ENCODE measurements at regions not wholly inside any gene's neighbourhood (a gene's known extent, or its start where the extent isn't known, plus 50 kb on each side); places are given as distances from the start of the nearest gene placed in this dataset.
"Not testable (repeated sequence)": the region's sequence is repeated elsewhere in the genome, so short reads cannot be mapped to it uniquely, and the experiment has no call there.

DNA sequence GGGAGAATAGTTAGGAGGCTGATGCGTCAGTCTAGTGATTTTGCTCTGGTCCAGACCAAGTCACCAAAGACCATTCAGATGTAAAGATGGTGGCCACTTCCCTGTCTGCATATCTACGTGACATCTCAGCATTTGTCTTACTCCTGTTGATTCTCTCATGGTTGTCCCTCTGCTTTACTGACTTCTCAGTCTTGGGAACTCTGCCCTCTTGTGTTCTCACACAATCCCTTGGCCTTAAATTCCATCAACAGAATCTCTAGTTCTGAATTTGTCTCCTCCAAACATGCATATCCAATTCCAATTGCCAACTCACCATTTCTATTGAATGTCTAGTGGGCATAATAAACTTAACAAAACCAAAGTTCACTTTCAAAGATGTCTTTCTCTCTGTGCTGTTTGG lies 147.8 kb downstream of the SLC24A2 start:
- no peaks in the 10 kb centered on the region for H3K4me1 Mint-ChIP-seq (ENCODE audit: low read depth)
- no peaks in the 10 kb centered on the region for H3K36me3 Mint-ChIP-seq (ENCODE audit: low read depth)
- no peak overlapping the region for H3K4me3 Mint-ChIP-seq
- peaks cover 7% of the 10 kb centered on the region for H3K27me3 Mint-ChIP-seq (ENCODE audit: low read depth)
- H3K9me3 Mint-ChIP-seq: no peaks in the 10 kb centered on the region
- no peak overlapping the region for H3K27ac Mint-ChIP-seq

- Mint-ChIP-seq H3K27ac (no peak overlapping the region), H3K4me1 (ENCODE audit: low read depth) (no peaks in the 10 kb centered on the region), H3K36me3 (ENCODE audit: low read depth) (no peaks in the 10 kb centered on the region), H3K9me3 (no peaks in the 10 kb centered on the region), H3K4me3 (no peak overlapping the region), H3K27me3 (ENCODE audit: low read depth) (peaks cover 9% of the 10 kb centered on the region)
Measured at GRCh38 chr9:19640014-19640413, 148.8 kb downstream of the SLC24A2 start.

DNA sequence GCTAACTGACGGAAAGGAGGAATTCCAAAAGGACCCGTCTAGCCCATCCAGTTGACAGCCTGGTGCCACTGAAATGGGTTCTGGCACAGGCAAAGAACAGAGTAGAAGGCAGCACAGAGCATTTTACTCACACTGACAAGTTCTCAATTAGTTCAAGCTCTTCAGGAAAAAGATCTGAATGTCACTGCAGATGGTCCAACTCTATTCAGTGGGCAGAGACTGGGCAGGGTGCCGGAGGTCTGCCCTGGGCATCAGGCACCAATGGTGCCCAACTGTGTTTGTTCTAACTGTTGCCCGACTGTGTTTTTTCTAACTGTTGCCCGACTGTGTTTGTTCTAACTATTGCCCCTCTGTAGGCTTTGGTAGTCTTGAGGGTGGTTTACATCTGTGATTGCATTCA lies 151.8 kb downstream of the SLC24A2 start:
- peaks cover 9% of the 10 kb centered on the region for H3K27me3 Mint-ChIP-seq (ENCODE audit: low read depth)
- H3K9me3 Mint-ChIP-seq: no peaks in the 10 kb centered on the region
- no peak overlapping the region for H3K27ac Mint-ChIP-seq
- H3K36me3 Mint-ChIP-seq (ENCODE audit: low read depth): no peaks in the 10 kb centered on the region
- no peaks in the 10 kb centered on the region for H3K4me1 Mint-ChIP-seq (ENCODE audit: low read depth)
- H3K4me3 Mint-ChIP-seq: no peak overlapping the region

GRCh38 chr9:19634881-19635280 lies 154.0 kb downstream of the SLC24A2 start:
- Mint-ChIP-seq H3K27ac (no peak overlapping the region), H3K4me1 (ENCODE audit: low read depth) (no peaks in the 10 kb centered on the region), H3K36me3 (ENCODE audit: low read depth) (no peaks in the 10 kb centered on the region), H3K27me3 (ENCODE audit: low read depth) (peaks cover 9% of the 10 kb centered on the region), H3K9me3 (no peaks in the 10 kb centered on the region), H3K4me3 (no peak overlapping the region)

DNA sequence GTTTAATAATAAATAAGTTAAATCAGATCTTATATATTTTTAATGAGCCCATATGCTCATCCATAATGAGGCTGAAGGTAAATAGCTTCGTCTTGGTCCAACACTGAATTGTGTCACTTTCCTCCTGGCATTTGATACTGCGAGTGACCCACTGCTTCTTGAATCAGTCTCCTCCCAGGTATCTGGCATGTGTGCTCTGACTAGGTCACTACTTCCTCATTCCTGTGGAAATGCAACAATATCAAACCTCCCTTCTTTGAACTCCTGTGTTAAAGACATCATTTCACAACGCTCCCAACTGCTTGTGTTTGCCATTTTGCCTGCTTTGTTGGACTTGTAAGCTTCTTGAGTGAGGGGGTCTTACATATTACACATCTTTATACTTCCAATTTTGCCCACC lies 157.7 kb downstream of the SLC24A2 start:
- Mint-ChIP-seq H3K36me3 (ENCODE audit: low read depth) (no peaks in the 10 kb centered on the region), H3K27ac (no peak overlapping the region), H3K4me1 (ENCODE audit: low read depth) (no peaks in the 10 kb centered on the region), H3K9me3 (no peaks in the 10 kb centered on the region), H3K27me3 (ENCODE audit: low read depth) (peaks cover 9% of the 10 kb centered on the region), H3K4me3 (no peak overlapping the region)

- Mint-ChIP-seq H3K9me3 (no peaks in the 10 kb centered on the region), H3K4me3 (no peak overlapping the region), H3K4me1 (ENCODE audit: low read depth) (no peaks in the 10 kb centered on the region), H3K36me3 (ENCODE audit: low read depth) (no peaks in the 10 kb centered on the region), H3K27ac (no peak overlapping the region), H3K27me3 (ENCODE audit: low read depth) (peaks cover 6% of the 10 kb centered on the region)
Measured at GRCh38 chr9:19630760-19631159, 158.1 kb downstream of the SLC24A2 start.

DNA sequence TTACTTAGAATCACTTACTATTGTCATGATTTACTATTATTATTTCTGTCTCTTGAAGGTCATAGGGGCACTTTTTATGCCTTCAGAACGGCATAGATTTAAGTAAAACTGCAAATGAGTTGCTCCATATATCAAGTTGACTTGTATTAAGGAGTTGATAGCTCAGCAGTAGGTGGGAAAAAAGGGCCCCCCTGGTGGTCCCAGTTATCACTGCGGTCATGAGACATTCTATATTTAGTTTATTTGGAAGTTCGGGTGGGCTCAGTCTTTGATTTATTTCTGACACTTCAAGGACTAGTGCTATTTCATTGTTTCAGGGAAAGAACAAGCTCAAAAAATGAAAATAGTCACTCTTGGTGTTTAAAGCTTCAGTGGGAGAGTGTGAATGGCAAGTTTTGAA lies 159.3 kb downstream of the SLC24A2 start:
- Mint-ChIP-seq H3K36me3 (ENCODE audit: low read depth) (no peaks in the 10 kb centered on the region), H3K4me1 (ENCODE audit: low read depth) (no peaks in the 10 kb centered on the region), H3K9me3 (no peaks in the 10 kb centered on the region), H3K27ac (no peak overlapping the region), H3K4me3 (no peak overlapping the region), H3K27me3 (ENCODE audit: low read depth) (peaks cover 6% of the 10 kb centered on the region)

- not testable (repeated sequence) for H3K9me3 Mint-ChIP-seq; H3K36me3 Mint-ChIP-seq (ENCODE audit: low read depth); H3K27me3 Mint-ChIP-seq (ENCODE audit: low read depth); H3K27ac Mint-ChIP-seq; H3K4me3 Mint-ChIP-seq; H3K4me1 Mint-ChIP-seq (ENCODE audit: low read depth)
Measured at GRCh38 chr9:19625426-19625825, 163.4 kb downstream of the SLC24A2 start.

DNA sequence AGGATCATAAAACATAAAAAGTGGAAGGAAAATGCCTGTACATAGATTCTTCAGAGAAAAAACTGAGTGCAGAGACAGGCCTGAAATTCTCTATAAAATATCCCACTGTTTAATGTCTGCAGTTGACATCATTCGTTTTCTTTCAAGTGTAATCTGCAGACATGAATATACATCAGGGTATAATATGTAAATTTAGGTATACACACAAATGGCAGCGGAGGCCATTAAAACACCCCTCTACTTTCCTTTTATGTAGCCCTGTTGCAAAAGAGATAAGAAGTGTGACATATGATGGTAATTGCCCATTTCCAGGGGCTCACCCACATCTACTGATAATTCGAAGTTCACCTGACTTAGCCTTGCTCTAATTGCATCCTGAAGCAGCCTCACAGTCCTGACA lies 164.3 kb downstream of the SLC24A2 start:
- no peaks in the 10 kb centered on the region for H3K9me3 Mint-ChIP-seq
- H3K27ac Mint-ChIP-seq: no peak overlapping the region
- no peaks in the 10 kb centered on the region for H3K36me3 Mint-ChIP-seq (ENCODE audit: low read depth)
- no peaks in the 10 kb centered on the region for H3K4me1 Mint-ChIP-seq (ENCODE audit: low read depth)
- H3K4me3 Mint-ChIP-seq: no peak overlapping the region
- H3K27me3 Mint-ChIP-seq (ENCODE audit: low read depth): peaks cover 10% of the 10 kb centered on the region

DNA sequence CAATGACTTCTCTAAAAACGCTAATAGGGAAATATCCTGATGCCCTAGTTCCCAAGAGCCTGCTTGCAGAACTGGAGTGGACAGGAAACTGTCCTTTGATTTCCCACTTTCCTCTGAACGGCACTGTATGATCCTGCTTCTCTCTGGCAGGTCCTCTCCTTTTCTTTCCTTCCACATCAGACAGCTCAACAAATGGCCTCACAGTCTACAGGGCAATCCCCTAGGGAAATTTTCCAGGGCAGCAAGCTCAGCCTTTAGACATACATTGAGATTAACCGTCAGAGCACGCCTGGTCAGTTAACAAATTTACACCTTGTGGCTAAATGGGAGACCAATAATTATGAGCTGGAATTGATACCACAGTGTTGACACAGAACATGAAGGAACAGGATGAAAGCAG lies 164.9 kb downstream of the SLC24A2 start:
- Mint-ChIP-seq H3K36me3 (ENCODE audit: low read depth) (no peaks in the 10 kb centered on the region), H3K4me3 (no peak overlapping the region), H3K27ac (no peak overlapping the region), H3K4me1 (ENCODE audit: low read depth) (no peaks in the 10 kb centered on the region), H3K9me3 (no peaks in the 10 kb centered on the region), H3K27me3 (ENCODE audit: low read depth) (peaks cover 10% of the 10 kb centered on the region)

DNA sequence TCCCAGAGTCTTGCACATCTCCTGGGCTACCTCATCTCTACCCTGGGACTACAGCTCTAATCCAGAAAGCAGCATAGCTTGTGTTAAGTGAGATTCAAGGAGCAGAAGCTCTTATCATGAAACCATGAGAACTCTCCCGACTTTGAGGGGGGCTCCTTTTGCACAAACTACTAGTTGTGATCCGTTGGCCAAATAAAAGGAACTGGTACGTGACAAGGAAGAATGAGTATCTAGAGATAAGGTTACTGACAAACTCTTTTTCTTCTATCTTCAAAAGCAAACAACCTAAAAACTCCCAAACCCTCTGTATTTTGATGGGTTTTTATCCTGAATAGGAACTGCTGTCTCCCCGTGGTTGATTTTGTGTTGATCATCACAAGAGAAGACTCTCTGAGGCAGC lies 168.5 kb downstream of the SLC24A2 start:
- Mint-ChIP-seq H3K4me1 (ENCODE audit: low read depth) (no peaks in the 10 kb centered on the region), H3K36me3 (ENCODE audit: low read depth) (no peaks in the 10 kb centered on the region), H3K9me3 (no peaks in the 10 kb centered on the region), H3K4me3 (no peak overlapping the region), H3K27ac (no peak overlapping the region), H3K27me3 (ENCODE audit: low read depth) (peaks cover 4% of the 10 kb centered on the region)

- no peaks in the 10 kb centered on the region for H3K9me3 Mint-ChIP-seq
- H3K27me3 Mint-ChIP-seq (ENCODE audit: low read depth): peaks cover 4% of the 10 kb centered on the region
- no peaks in the 10 kb centered on the region for H3K36me3 Mint-ChIP-seq (ENCODE audit: low read depth)
- no peak overlapping the region for H3K27ac Mint-ChIP-seq
- no peaks in the 10 kb centered on the region for H3K4me1 Mint-ChIP-seq (ENCODE audit: low read depth)
- no peak overlapping the region for H3K4me3 Mint-ChIP-seq
Measured at GRCh38 chr9:19619221-19619620, 169.6 kb downstream of the SLC24A2 start.

DNA sequence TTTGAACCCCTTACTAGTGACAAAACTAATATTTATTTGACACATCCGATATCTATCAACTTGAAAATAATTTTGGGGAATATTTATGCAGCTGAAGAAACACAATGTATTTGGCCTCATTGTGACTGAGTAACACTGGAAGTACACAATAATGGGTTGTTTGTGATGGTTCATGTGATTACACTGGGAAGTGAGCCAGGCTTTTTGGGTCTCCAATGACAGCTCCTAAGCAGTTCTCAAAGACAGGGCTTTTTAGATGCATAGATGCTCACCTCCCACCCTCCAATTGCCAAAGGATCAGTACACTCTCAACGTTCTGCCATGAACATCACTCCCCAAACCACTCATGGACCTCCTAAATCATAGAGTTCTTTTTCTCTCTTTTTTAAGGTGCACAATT lies 170.0 kb downstream of the SLC24A2 start:
- Mint-ChIP-seq H3K4me1 (ENCODE audit: low read depth) (no peaks in the 10 kb centered on the region), H3K36me3 (ENCODE audit: low read depth) (no peaks in the 10 kb centered on the region), H3K27me3 (ENCODE audit: low read depth) (peaks cover under 1% of the 10 kb centered on the region), H3K27ac (no peak overlapping the region), H3K4me3 (no peak overlapping the region), H3K9me3 (no peaks in the 10 kb centered on the region)

- no peaks in the 10 kb centered on the region for H3K36me3 Mint-ChIP-seq (ENCODE audit: low read depth)
- H3K27ac Mint-ChIP-seq: no peak overlapping the region
- H3K27me3 Mint-ChIP-seq (ENCODE audit: low read depth): peaks cover 4% of the 10 kb centered on the region
- no peaks in the 10 kb centered on the region for H3K9me3 Mint-ChIP-seq
- no peaks in the 10 kb centered on the region for H3K4me1 Mint-ChIP-seq (ENCODE audit: low read depth)
- H3K4me3 Mint-ChIP-seq: no peak overlapping the region
Measured at GRCh38 chr9:19615036-19615624, 173.7 kb downstream of the SLC24A2 start.

DNA sequence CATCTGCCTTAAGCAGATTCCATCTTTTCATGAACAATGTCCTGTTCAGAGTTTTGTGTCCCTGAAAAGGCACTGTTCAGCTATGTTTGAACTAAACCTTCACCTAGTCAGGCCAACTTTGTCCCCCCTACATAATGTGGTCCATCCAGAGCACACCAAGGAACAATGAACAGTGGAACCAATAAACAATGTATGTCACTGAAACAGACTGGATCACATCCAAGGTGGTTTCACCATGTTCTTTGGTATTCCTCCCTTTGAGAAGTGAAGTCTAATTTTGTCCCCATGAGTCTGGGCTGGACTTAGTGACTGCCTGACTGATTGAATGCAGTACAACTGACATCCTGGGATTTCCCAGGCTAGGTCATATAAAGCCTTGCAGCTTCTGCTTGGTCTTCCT lies 174.5 kb downstream of the SLC24A2 start:
- H3K27me3 Mint-ChIP-seq (ENCODE audit: low read depth): peaks cover 4% of the 10 kb centered on the region

DNA sequence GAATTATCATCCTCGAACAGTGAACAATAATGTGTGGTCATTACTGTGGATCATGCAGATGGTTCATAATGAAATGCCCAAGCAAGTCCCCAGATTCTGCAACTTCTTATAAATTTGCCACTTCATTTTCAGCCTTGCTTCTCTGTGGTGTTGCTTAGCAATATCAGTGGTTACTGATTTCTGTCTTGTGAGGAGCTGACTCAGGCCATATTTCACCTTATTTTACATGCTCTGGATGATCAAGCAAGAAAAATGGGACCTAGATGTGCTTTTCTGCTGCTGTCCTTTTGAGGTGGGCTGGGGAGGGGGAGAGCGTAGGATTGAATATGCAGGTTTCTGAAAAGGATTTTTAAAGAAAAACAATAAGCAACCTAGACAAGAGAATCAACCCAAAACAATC lies 188.3 kb downstream of the SLC24A2 start:
- no peaks in the 10 kb centered on the region for H3K9me3 Mint-ChIP-seq
- H3K4me3 Mint-ChIP-seq: no peak overlapping the region
- no peaks in the 10 kb centered on the region for H3K4me1 Mint-ChIP-seq (ENCODE audit: low read depth)
- H3K27me3 Mint-ChIP-seq (ENCODE audit: low read depth): peaks cover 16% of the 10 kb centered on the region
- H3K36me3 Mint-ChIP-seq (ENCODE audit: low read depth): no peaks in the 10 kb centered on the region
- no peak overlapping the region for H3K27ac Mint-ChIP-seq

More for the DNA sequence above, 174.5 kb downstream of the SLC24A2 start:
- Mint-ChIP-seq H3K4me3 (no peak overlapping the region), H3K27ac (no peak overlapping the region), H3K4me1 (ENCODE audit: low read depth) (no peaks in the 10 kb centered on the region), H3K9me3 (no peaks in the 10 kb centered on the region), H3K36me3 (ENCODE audit: low read depth) (no peaks in the 10 kb centered on the region)

Data from T-helper 1 cell treated with Interleukin-12 subunit alpha and Interleukin-12 subunit beta and Interleukin-4 antibody, amounts not matched to agents 30 μg/mL and 1 μg/mL, for 36 hours (primary cell).